Retina (tissue), 1 donor: ENCODE measurements at regions not wholly inside any gene's neighbourhood (a gene's known extent, or its start where the extent isn't known, plus 50 kb on each side); places are given as distances from the start of the nearest gene placed in this dataset.

ENCODE experiments used
- DNase-seq: peaks from one replicate; pipeline ENCODE4 v3.0.0-alpha.2; 2016

GRCh38 chr1:115412286-115412685 lies 74.2 kb upstream of the NGF start:
- no peak for DNase-seq

- no peak for DNase-seq
Observed at GRCh38 chr1:115411371-115412063, 73.5 kb upstream of the NGF start.

- no peak for DNase-seq
Observed at GRCh38 chr1:115409094-115410015, 71.3 kb upstream of the NGF start.

- DNase-seq = no peak
Observed at GRCh38 chr1:115408533-115408932, 70.5 kb upstream of the NGF start.

GRCh38 chr1:115404911-115405310 lies 66.9 kb upstream of the NGF start:
- DNase-seq = no peak

GRCh38 chr1:115402753-115403184 lies 64.7 kb upstream of the NGF start:
- no peak for DNase-seq

GRCh38 chr1:115401676-115402075 lies 63.6 kb upstream of the NGF start:
- DNase-seq = no peak

- no peak for DNase-seq
Observed at GRCh38 chr1:115400891-115401290, 62.8 kb upstream of the NGF start.

GRCh38 chr1:115400426-115400825 lies 62.4 kb upstream of the NGF start:
- no peak for DNase-seq

- no peak for DNase-seq
Observed at GRCh38 chr1:115398745-115399144, 60.7 kb upstream of the NGF start.
